Activated naive CD8-positive, alpha-beta T cell treated with anti-CD3 and anti-CD28 coated beads, Interleukin-2, amount 50 U/mL, for 16 hours (primary cell): ENCODE measurements at regions not wholly inside any gene's neighbourhood (a gene's known extent, or its start where the extent isn't known, plus 50 kb on each side); places are given as distances from the start of the nearest gene placed in this dataset.

ENCODE experiments used
- DNase-seq: peaks from one replicate; pipeline ENCODE4 v3.0.0-alpha.2; 2020; ENCODE audit warnings: low read depth, low spot score

DNA sequence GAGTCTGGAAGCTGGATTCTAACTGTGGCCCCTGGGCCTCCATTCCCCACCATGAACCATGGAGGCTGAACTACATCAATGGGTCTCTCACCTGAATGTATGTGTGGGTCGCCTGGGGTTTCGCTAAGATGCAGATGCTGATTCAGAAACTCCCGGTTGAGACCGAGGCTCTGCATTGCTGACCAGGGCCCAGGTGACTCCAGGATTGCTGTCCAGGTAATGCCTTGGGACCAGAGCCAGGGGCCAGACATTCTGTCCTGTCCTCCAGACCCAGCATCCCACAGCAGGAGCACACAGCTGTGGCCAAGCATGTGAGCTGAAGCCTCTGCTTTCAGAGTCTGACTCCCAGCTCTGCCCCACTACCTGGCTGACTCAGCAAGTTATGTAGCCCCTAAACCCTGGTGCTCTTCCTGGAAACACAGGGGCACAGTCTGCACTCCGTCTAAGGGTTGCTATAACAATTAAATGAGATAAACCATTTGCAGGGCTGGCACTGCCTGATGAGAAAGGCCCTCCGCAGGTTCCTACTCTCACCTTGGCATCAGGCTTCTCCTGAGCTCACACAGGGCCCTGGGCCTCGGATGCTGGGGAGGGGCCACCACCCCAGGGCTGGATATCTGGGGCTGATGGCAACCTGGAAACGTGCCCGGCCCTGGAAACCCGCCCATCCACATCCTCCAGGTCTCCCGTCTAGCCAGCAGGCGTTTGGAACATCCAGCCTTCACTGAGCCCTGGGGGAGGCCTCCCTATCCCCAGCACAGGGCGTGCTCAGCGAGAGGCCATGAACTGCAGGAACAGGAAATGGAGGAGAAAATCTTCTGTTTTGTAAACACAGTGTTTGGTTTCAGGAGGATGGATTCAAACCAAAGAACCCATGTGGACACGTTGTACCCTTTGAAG lies 175.7 kb downstream of the DLL1 start:
- no peak for DNase-seq

DNA sequence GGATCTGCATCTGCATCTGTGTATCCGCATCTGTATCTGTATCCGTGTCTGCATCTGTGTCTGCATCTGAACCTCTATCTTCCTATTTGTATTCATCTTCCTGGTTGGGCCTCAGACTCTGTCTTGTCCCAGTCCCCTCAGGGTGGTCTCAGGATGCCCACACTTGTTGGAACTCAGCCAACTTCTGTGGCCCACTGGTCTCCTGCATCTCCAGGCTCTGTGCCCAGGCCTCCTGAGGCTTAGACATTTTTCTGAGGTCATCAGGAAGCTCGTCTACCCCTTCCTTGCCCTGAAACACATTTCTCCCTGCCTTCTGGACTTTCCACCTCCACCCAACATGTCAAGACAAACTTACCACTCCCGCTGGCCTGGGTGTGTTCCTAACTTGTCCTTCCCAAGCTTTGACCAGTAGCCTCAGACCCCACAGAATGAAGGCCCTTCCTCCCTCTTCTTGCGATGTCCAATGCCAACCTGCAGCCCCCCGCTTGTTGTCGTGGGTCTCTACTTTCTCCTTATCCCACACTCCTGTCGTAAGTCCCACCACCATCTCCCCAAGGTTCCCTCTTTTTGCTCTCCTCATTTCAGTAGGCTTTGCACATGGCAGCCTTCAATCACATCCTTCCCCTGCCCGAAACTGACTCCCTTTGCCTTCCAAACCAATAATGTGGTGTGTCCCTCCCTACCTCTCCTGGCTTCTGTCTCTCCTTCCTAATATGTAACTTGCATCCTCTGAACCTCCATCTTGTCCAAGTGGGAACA lies 176.5 kb downstream of the DLL1 start:
- DNase-seq: no peak

DNA sequence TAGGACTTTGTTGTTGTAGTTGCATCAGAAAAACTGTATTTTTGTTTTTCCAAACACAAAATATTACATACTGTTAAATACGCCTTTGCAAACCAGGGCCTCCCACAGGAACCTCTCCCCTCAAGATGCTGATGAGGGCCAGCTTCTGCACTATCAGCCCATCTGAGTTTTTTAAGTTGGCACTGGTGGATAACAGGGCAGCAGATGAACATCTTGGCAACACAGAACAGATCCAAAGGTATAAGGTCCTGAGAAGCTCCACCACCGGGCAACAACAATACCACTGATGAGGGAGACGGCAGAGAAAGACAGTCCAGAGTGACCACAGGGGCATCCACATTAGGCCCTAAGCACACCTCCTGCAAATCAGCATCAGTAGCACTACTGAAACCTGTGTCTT lies 177.7 kb downstream of the DLL1 start:
- no peak for DNase-seq

DNA sequence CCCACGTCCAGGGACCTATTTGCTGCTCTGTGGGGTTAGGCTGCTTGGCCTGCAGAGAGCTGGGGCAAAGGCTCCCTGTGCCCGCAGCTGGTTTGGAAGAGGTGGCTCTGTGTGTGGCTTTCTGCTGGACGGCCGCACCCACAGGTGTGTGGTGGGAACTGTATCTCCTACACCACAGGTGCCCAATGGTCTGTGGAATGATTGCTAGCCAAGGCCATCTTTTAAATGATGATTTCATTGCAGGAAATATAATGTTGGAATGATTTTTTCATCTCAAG lies 178.4 kb downstream of the DLL1 start:
- no peak for DNase-seq

- DNase-seq: no peak
Observed at GRCh38 chr6:170111816-170112582, 178.9 kb downstream of the DLL1 start.

DNA sequence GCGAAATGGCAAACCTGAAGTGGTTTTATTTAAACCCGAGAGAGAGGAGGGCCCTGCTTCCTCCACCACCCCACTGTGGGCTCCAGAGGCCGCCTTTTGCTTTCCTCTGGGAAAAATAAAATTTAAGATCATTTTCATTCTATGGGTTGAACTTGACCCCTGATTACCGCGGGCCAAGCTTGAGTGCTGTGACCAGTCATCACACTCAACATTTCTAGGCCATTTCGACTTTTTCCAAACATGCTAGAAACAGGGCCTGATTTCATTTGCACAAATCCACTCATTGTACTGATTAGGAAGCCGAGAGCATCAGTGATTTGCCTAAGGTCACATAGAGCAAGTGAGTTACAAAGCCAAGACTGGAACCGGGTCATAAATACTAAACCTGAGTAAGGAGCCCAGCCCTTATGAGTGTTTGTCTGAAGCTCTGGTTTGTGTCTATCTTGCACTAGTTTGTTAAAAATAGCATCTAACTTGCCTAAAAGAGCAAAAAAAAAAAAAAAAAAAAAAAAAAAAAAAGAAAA lies 179.7 kb downstream of the DLL1 start:
- DNase-seq: no peak

- DNase-seq: no peak
Observed at GRCh38 chr6:170110201-170111140, 180.4 kb downstream of the DLL1 start.

DNA sequence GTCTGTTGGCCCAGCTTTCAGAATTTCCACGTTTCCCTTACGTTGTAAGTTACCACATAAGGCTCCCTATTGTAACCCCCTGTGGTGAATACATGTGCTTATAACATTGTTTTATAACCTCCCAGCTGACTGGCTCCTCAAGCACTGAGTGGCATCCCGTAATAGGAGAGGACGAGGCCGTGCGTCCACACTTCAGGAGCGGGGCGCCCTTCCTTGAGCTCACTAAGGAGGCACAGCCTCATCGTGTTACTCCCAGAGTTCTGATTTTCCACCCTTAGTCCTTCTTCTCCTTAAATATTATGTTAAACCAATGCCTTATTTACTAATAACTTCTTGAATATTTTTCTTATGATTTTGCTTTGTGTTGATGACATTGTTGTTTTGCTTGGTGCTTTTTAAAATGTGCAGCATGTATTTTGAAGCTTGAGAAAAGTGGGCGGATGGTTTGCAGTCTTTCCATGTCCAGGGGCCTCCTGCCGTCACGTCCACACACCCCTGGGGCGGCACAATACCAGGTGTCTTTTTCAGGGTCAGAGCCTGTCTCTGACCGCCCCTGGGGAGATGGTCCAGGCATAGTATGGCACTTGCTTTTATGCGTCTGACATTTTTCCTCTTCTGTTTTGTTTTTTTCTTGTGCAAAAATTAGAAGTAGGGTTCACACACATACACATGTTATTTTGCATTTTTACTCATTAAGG lies 181.8 kb downstream of the DLL1 start:
- no peak for DNase-seq

- DNase-seq: no peak
Observed at GRCh38 chr6:170108456-170108855, 182.4 kb downstream of the DLL1 start.

DNA sequence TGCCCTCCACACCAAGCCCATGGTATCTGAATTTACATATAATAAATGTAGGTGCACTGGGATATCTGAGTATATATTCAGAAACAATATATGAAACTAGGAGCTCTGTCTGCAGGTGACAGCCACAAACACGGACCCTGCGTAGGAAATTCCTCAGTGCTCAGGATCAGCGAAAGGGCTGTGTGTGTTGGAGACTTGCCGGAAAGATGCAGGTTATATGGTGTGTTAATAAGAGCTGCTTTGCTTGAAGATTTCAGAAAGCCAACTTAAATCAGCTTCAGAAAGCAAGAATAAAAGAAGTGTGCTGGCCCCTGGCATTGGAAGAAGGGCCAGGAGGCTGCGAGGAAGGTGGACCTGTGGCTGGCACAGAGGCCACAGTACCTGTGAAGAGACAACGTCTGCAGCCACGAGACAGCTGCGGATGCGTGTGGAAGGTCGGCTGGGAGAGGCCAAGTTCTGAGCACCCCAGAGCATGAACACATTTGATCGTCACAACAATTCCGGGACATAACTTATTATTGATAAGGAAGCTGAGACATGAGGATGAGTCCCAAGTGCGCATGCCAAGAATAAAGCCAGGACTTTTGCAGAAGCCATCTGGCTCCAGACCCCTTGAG lies 183.2 kb downstream of the DLL1 start:
- no peak for DNase-seq

DNA sequence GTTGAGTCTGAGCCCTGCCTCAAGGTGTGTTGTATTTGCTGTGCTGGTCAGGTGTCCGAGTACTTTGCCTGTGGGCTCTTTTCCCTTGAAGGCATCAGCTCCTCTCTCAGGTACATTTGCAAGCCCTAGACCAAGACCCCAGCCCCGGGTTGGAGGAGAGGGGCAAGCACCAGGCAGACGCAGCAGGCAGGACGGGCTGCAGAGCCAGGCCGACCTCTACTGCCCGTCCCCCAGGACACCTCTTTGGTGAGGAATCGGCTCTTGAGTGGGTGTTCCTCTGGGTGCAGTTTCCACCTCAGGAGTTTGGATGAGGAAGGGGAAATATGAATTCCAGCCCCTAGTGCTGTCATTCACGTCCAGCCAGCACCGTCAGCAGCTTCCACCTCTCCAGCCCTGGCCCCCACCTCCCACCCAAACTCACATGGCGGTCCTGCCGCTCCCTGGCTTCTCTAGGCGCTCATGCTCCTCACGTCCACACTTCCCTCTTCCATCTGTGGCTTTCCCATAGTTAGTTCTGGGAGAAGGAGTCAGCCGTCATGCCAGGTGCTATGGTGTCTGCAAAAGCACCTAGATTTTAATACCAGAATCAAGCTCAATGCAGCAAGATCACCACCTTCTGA lies 183.9 kb downstream of the DLL1 start:
- DNase-seq: no peak

DNA sequence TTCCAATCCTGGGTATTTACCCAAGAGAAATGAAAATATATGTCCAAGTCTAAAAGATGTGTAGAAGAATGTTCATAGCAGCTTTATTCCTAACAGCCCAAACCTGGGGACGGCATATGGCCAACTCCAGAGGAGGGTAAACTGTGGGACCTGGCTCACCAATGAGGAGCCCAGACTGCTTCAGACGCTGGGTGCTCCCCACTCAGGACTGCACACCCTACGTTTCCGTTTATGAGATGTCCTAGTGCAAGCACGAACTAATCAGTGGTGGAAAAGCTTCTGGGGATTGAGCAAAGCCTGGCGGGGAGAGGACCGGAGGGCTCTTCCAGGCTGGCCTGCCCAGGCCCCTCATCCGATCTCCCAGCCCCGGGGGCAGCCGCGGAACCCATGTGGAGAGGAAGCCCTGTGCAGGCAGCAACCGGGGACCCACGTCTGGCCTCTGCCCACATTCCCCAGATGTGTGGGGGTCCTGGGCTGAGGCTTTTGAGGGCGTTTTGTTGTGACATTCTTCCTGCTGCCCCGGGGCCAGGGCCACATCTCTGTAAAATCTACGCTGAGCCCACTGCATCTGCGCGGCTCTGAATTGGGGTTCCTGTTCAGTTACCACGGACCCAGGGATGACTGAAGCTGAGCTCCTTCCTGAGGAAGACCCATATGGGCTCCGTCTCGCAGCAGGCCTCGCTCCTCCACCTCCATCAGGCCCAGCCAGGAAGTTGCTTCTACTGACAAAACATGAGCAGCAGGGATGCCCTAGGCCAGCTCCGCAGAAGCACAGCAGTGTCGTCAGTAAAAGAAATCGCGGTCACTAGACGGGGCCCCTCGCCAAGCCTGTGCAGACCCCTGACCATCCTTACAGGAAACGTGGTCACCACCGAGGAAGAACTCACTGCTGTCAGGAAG lies 188.0 kb downstream of the DLL1 start:
- DNase-seq: no peak

- no peak for DNase-seq
Observed at GRCh38 chr6:170102038-170102437, 188.8 kb downstream of the DLL1 start.

GRCh38 chr6:170101281-170102035 lies 189.4 kb downstream of the DLL1 start:
- no peak for DNase-seq

DNA sequence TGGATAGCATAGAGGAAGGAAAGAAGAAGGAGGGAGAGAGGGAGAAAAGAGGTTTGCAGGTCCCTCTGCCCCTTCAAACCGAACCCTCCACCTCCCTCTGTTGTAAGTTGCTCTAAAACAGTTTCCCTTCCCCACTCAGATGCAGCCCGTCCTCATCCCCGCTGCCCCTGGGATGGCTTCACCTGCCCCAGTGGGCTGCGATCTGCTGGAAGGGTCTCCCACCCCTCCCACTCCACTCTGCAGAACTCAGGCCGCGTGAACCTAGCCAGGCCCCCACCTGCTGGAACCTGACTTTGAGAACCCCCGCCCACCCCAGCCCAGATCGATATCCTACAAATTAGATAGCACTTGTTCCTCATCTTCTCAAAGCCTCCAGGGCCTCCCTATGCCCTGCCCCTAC lies 190.8 kb downstream of the DLL1 start:
- no peak for DNase-seq

- no peak for DNase-seq
Observed at GRCh38 chr6:170099387-170099786, 191.5 kb downstream of the DLL1 start.

DNA sequence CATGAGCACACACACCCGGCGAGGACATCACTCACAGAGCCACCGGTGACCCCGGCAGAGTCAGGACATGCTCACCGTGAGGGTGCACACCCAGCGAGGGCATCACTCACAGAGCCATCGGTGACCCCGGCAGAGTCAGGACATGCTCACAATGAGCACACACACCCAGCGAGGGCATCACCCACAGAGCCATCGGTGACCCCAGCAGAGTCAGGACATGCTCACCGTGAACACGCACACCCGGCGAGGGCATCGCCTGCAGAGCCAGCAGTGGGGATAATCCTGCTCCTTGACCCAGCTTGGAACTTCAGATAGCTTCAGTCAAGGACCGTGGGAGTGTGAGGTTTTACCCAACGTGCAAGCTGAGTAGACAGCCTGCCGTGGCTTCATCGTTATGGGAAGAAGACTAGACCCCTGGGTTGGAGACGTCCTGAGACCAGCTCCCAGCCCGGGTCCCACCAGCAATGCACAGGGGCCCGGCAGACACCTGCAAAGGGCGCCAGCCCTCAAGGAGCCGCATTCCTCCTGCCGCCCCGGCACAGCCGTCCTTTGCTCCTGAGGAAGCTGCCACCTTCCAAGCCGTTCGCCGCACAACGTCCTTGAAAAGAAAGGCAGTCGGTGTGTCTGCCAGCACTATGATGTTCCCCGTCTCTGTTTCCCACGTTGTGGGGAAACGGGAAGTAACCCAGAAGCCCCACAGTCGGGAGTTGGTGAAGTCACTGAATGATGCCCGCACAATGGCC lies 192.3 kb downstream of the DLL1 start:
- DNase-seq: no peak
